HEK293T (cell line): ENCODE measurements at regions not wholly inside any gene's neighbourhood (a gene's known extent, or its start where the extent isn't known, plus 50 kb on each side); places are given as distances from the start of the nearest gene placed in this dataset.

Experiments
- CTCF ChIA-PET: fragments of 350-600 bp; formaldehyde crosslinking; extraction: SDS; loops from one replicate; lab custom pipeline; 2021; ENCODE audit warnings: antibody characterized with exemption, inconsistent platforms; lab: Yijun Ruan, JAX
- POLR2A ChIA-PET: fragments of 350-600 bp; formaldehyde crosslinking; extraction: SDS; loops from one replicate; lab custom pipeline; 2020; ENCODE audit warnings: antibody characterized with exemption, inconsistent platforms; lab: Yijun Ruan, JAX
- DNase-seq: peaks from one replicate; pipeline ENCODE4 v3.0.0; 2012; ENCODE audit warnings: mixed read lengths; ENCODE audit errors: extremely low spot score
- ARNT ChIP-seq: fragments of 450-650 bp; IDR thresholded peaks from 2 replicates; pipeline ENCODE4 v1.6.1; 2017; ENCODE audit warnings: mild to moderate bottlenecking
- BHLHE40 ChIP-seq: fragments of 450-650 bp; IDR thresholded peaks from 2 replicates; pipeline ENCODE4 v1.6.1; 2016; ENCODE audit warnings: mild to moderate bottlenecking, moderate library complexity, borderline replicate concordance
- CTBP1 ChIP-seq: fragments of 450-650 bp; IDR thresholded peaks from 2 replicates; pipeline ENCODE4 v1.6.1; 2016; ENCODE audit warnings: borderline replicate concordance
- ELF4 ChIP-seq: fragments of 450-650 bp; IDR thresholded peaks from 2 replicates; pipeline ENCODE4 v1.6.1; 2017; ENCODE audit warnings: antibody characterized with exemption
- FOXA1 ChIP-seq: fragments of 450-650 bp; IDR thresholded peaks from 2 replicates; pipeline ENCODE4 v1.6.1; 2016; ENCODE audit warnings: mild to moderate bottlenecking
- FOXK2 ChIP-seq: fragments of 450-650 bp; IDR thresholded peaks from 2 replicates; pipeline ENCODE4 v1.6.1; 2016; ENCODE audit warnings: mild to moderate bottlenecking
- FOXM1 ChIP-seq: fragments of 450-650 bp; IDR thresholded peaks from 2 replicates; pipeline ENCODE4 v1.6.1; 2017; ENCODE audit warnings: mild to moderate bottlenecking, borderline replicate concordance
- HDGF ChIP-seq: fragments of 450-650 bp; IDR thresholded peaks from 2 replicates; pipeline ENCODE4 v1.6.1; 2017; ENCODE audit warnings: antibody characterized with exemption, borderline replicate concordance
- L3MBTL2 ChIP-seq: fragments of 450-650 bp; conservative IDR thresholded peaks from 2 replicates; pipeline ENCODE4 v1.6.1; 2016; ENCODE audit warnings: mild to moderate bottlenecking
- LEF1 ChIP-seq: fragments of 450-650 bp; IDR thresholded peaks from 2 replicates; pipeline ENCODE4 v1.6.1; 2017; ENCODE audit warnings: mild to moderate bottlenecking, borderline replicate concordance
- NFRKB ChIP-seq: fragments of 450-650 bp; IDR thresholded peaks from 2 replicates; pipeline ENCODE4 v1.6.1; 2016; ENCODE audit warnings: mild to moderate bottlenecking, moderate library complexity
- PKNOX1 ChIP-seq: fragments of 450-650 bp; IDR thresholded peaks from 2 replicates; pipeline ENCODE4 v1.6.1; 2016
- SP1 ChIP-seq: fragments of 450-650 bp; IDR thresholded peaks from 2 replicates; pipeline ENCODE4 v1.6.1; 2017
- SUZ12 ChIP-seq: fragments of 450-650 bp; IDR thresholded peaks from 2 replicates; pipeline ENCODE4 v1.6.1; 2016; ENCODE audit warnings: mild to moderate bottlenecking
- TARDBP ChIP-seq: fragments of 450-650 bp; IDR thresholded peaks from 2 replicates; pipeline ENCODE4 v1.6.1; 2016
- ZNF384 ChIP-seq: fragments of 450-650 bp; IDR thresholded peaks from 2 replicates; pipeline ENCODE4 v1.6.1; 2016

DNA sequence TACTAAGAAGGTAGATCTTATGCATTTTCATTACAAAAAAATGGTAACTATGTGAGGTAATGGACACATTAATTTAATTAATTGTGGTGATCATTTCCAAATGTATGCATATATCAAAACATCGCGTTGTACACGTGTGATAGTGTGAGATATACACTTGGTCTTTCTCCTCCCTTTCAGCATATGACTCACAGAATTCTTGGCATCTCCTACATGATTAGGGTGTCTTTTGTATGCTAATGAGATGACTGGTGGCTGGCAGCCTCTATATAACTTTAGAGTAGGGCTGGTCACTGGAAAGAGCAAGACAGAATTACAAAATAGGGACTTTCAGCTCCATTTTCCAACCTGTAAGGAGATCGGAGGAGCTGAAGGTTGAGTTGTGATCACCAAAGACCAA is 1167.6 kb downstream of the CDH12 start:
- POLR2A ChIA-PET = no interaction called here
- no peak for DNase-seq
- CTCF ChIA-PET = interaction anchor here (0.6 kb wide), 1 partner anchor 226 kb away, joined by 3 read pairs; no protein-coding TSS in a partner anchor
- TF ChIP-seq PKNOX1 (no peak), HDGF (no peak), L3MBTL2 (no peak), FOXK2 (no peak), ZNF384 (no peak), TARDBP (no peak), CTBP1 (no peak), ARNT (no peak), SUZ12 (no peak), BHLHE40 (no peak), SP1 (no peak), FOXA1 (no peak), FOXM1 (no peak), ELF4 (no peak), LEF1 (no peak), NFRKB (no peak)

- POLR2A ChIA-PET = no interaction called here
- CTCF ChIA-PET = interaction anchor here (0.6 kb wide), 1 partner anchor 226 kb away, joined by 3 read pairs; no protein-coding TSS in a partner anchor
- no peak for DNase-seq
- TF ChIP-seq ELF4 = no peak
- TF ChIP-seq CTBP1 = no peak
- no peak for TF ChIP-seq NFRKB
- TF ChIP-seq HDGF = no peak
- TF ChIP-seq L3MBTL2 = no peak
- no peak for TF ChIP-seq ARNT
- no peak for TF ChIP-seq LEF1
- no peak for TF ChIP-seq FOXA1
These were observed 1168.2 kb downstream of the CDH12 start for GRCh38 chr5:21684992-21685391.

GRCh38 chr5:21681911-21682310 is 1171.2 kb downstream of the CDH12 start:
- TF ChIP-seq BHLHE40 = no peak
- no peak for TF ChIP-seq SP1
- no peak for TF ChIP-seq HDGF
- TF ChIP-seq ARNT = no peak
- TF ChIP-seq PKNOX1 = no peak
- no peak for TF ChIP-seq FOXK2
- TF ChIP-seq CTBP1 = no peak
- TF ChIP-seq L3MBTL2 = no peak
- no peak for TF ChIP-seq FOXM1
- TF ChIP-seq NFRKB = no peak
- TF ChIP-seq SUZ12 = no peak
- CTCF ChIA-PET = no interaction called here
- no peak for DNase-seq

DNA sequence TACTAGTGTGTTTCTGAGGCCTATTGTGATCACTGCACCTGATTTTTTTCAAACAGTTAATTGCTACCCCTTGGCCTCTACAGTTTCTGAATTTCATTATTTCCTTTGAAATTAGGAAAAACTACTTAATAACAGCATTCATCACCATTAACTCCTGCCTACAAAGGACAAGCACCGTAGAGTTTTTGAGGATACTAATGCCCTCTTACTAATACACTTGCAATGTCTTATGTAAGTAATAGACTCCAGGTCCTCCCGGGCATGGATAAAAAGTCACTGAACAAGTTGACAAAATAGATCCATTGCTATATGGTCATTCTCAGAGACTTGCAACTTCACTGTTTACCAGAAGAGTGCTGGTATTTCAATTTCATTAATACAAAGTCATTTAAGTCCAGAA is 1172.5 kb downstream of the CDH12 start:
- DNase-seq = no peak
- POLR2A ChIA-PET = no interaction called here
- CTCF ChIA-PET = no interaction called here
- TF ChIP-seq ELF4 (no peak), CTBP1 (no peak), ZNF384 (no peak), SUZ12 (no peak), FOXK2 (no peak), BHLHE40 (no peak), SP1 (no peak), ARNT (no peak), HDGF (no peak), L3MBTL2 (no peak), FOXM1 (no peak), TARDBP (no peak), FOXA1 (no peak), LEF1 (no peak), NFRKB (no peak), PKNOX1 (no peak)

More at GRCh38 chr5:21681911-21682310, 1171.2 kb downstream of the CDH12 start:
- POLR2A ChIA-PET = no interaction called here

- DNase-seq = no peak
- POLR2A ChIA-PET = no interaction called here
- CTCF ChIA-PET = no interaction called here
- TF ChIP-seq FOXK2 (no peak), SP1 (no peak), L3MBTL2 (no peak), PKNOX1 (no peak), FOXA1 (no peak), SUZ12 (no peak), ZNF384 (no peak), ARNT (no peak), CTBP1 (no peak), TARDBP (no peak), HDGF (no peak)
These were observed 1172.9 kb downstream of the CDH12 start for GRCh38 chr5:21680196-21680595.

DNA sequence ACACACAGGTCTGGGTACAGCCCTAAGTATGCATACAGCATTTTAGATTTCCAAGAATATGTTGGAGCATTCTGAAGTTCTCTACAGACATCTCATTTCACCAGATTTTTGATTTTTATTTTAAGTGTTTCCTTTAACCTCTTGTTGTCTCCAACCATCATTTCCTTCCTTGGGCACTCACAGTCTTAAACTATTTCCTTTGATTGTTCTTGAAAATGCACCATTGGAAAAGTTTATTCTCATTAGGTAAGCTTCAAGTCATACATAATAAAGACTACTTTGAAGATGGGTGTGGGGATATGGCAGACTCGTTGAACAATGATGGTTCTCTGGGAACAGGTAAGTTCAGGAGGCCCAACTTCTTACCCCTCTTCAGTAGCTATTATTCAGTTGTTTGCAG is 1174.6 kb downstream of the CDH12 start:
- no peak for DNase-seq
- no peak for TF ChIP-seq SUZ12
- TF ChIP-seq ELF4 = no peak
- no peak for TF ChIP-seq FOXM1
- no peak for TF ChIP-seq PKNOX1
- TF ChIP-seq SP1 = no peak
- TF ChIP-seq LEF1 = no peak
- TF ChIP-seq FOXK2 = no peak
- no peak for TF ChIP-seq ARNT
- CTCF ChIA-PET = no interaction called here
- POLR2A ChIA-PET = no interaction called here
